Smooth muscle cell (in vitro differentiated cells): ENCODE measurements at regions not wholly inside any gene's neighbourhood (a gene's known extent, or its start where the extent isn't known, plus 50 kb on each side); places are given as distances from the start of the nearest gene placed in this dataset.

ENCODE experiments used
- DNase-seq: peaks from one replicate; lab custom pipeline; 2025; ENCODE audit not compliant: unreplicated experiment; lab: John Stamatoyannopoulos, UW
- H2AFZ ChIP-seq: fragments of 200-600 bp; sonication (generic); 2 replicates; pipeline ENCODE4 v1.6.0; 2016; ENCODE audit warnings: antibody characterized with exemption, low read depth, mild to moderate bottlenecking
- H3F3A ChIP-seq: fragments of 200-600 bp; sonication (generic); 2 replicates; pipeline ENCODE4 v1.6.0; 2017; ENCODE audit warnings: antibody characterized with exemption, low read depth
- H3K27ac ChIP-seq: fragments of 200-600 bp; sonication (generic); 2 replicates; pipeline ENCODE4 v1.5.1; 2016; ENCODE audit warnings: low read depth, mild to moderate bottlenecking
- H3K27me3 ChIP-seq: fragments of 200-600 bp; sonication (generic); 2 replicates; pipeline ENCODE4 v1.6.1; 2016; ENCODE audit warnings: low read depth, mild to moderate bottlenecking
- H3K36me3 ChIP-seq: fragments of 200-600 bp; sonication (generic); 2 replicates; pipeline ENCODE4 v1.5.1; 2016; ENCODE audit warnings: low read depth
- H3K4me1 ChIP-seq: fragments of 200-600 bp; sonication (generic); 2 replicates; pipeline ENCODE4 v1.5.1; 2016; ENCODE audit warnings: low read depth
- H3K4me2 ChIP-seq: fragments of 200-600 bp; sonication (generic); 2 replicates; pipeline ENCODE4 v1.6.0; 2016; ENCODE audit warnings: mild to moderate bottlenecking
- H3K4me3 ChIP-seq: fragments of 200-600 bp; sonication (generic); 2 replicates; pipeline ENCODE4 v1.5.1; 2016; ENCODE audit warnings: mild to moderate bottlenecking
- H3K79me2 ChIP-seq: fragments of 200-600 bp; sonication (generic); 2 replicates; pipeline ENCODE4 v1.6.0; 2016; ENCODE audit warnings: low read depth, mild to moderate bottlenecking
- H3K9ac ChIP-seq: fragments of 200-600 bp; sonication (generic); 2 replicates; pipeline ENCODE4 v1.6.0; 2016; ENCODE audit warnings: low read depth
- H3K9me3 ChIP-seq: fragments of 200-600 bp; sonication (generic); replicated peaks from 2 replicates; pipeline ENCODE4 v1.5.1; 2016; ENCODE audit warnings: low read depth
- H4K20me1 ChIP-seq: fragments of 200-600 bp; sonication (generic); 2 replicates; pipeline ENCODE4 v1.6.0; 2016; ENCODE audit warnings: low read depth
- CTCF ChIP-seq: fragments of 200-600 bp; sonication (generic); IDR thresholded peaks from 2 replicates; pipeline ENCODE4 v1.5.1; 2017; ENCODE audit warnings: borderline replicate concordance, mild to moderate bottlenecking, antibody characterized with exemption; ENCODE audit not compliant: insufficient read depth, poor library complexity, severe bottlenecking
- WGBS: methylation state at CpG from one replicate; pipeline ENCODE4 v1.1.7; 2016; ENCODE audit warnings: low lambda C conversion rate; 5-methylcytosine and 5-hydroxymethylcytosine counted together

- Histone ChIP-seq H3K9ac (no peak overlapping the region), H3K4me1 (peaks cover 15% of the 10 kb centered on the region), H3K9me3 (no peaks in the 10 kb centered on the region), H3K27me3 (no peaks in the 10 kb centered on the region), H2AFZ (peak overlapping the region; percentile 8), H3F3A (no peaks in the 10 kb centered on the region), H3K79me2 (no peaks in the 10 kb centered on the region), H4K20me1 (no peaks in the 10 kb centered on the region), H3K4me3 (no peak overlapping the region), H3K4me2 (no peak overlapping the region), H3K27ac (no peak overlapping the region), H3K36me3 (no peaks in the 10 kb centered on the region)
- WGBS, result 92% methylated on average over 6 of the region's 6 CpGs
- no peak for TF ChIP-seq CTCF
- no peak for DNase-seq
Observed at GRCh38 chr5:124884114-124884513, 137.7 kb upstream of the ZNF608 start.

GRCh38 chr5:124885490-124885889 lies 139.1 kb upstream of the ZNF608 start:
- Histone ChIP-seq H3K4me2 (no peak overlapping the region), H3K4me1 (peaks cover 22% of the 10 kb centered on the region), H3K36me3 (no peaks in the 10 kb centered on the region), H3K79me2 (no peaks in the 10 kb centered on the region), H3K27me3 (no peaks in the 10 kb centered on the region), H3F3A (no peaks in the 10 kb centered on the region), H4K20me1 (no peaks in the 10 kb centered on the region), H2AFZ (no peak overlapping the region), H3K9ac (no peak overlapping the region), H3K27ac (no peak overlapping the region), H3K4me3 (no peak overlapping the region), H3K9me3 (no peaks in the 10 kb centered on the region)
- WGBS, result 94% methylated on average over 2 of the region's 2 CpGs
- TF ChIP-seq CTCF, result no peak
- DNase-seq, result no peak

- TF ChIP-seq CTCF, result no peak
- Histone ChIP-seq H3F3A (no peaks in the 10 kb centered on the region), H3K4me1 (peaks cover 22% of the 10 kb centered on the region), H3K9me3 (no peaks in the 10 kb centered on the region), H4K20me1 (no peaks in the 10 kb centered on the region), H3K36me3 (no peaks in the 10 kb centered on the region), H3K9ac (no peak overlapping the region), H3K79me2 (no peaks in the 10 kb centered on the region), H3K4me3 (no peak overlapping the region), H2AFZ (no peak overlapping the region), H3K4me2 (no peak overlapping the region), H3K27me3 (no peaks in the 10 kb centered on the region), H3K27ac (no peak overlapping the region)
- 100% methylated on average over 2 of the region's 2 CpGs for WGBS
- DNase-seq, result no peak
Observed at GRCh38 chr5:124887223-124887622, 140.8 kb upstream of the ZNF608 start.

- H3K27ac ChIP-seq, result no peak overlapping the region
- H3K27me3 ChIP-seq, result no peaks in the 10 kb centered on the region
- H3K79me2 ChIP-seq, result no peaks in the 10 kb centered on the region
- peak overlapping the region; percentile 24 for H3K4me3 ChIP-seq
- DNase-seq, result no peak
- 18% methylated on average over 6 of the region's 6 CpGs for WGBS
- peaks cover 22% of the 10 kb centered on the region for H3K4me1 ChIP-seq
- H4K20me1 ChIP-seq, result no peaks in the 10 kb centered on the region
- peak overlapping the region; percentile 56 for H2AFZ ChIP-seq
- no peaks in the 10 kb centered on the region for H3K9me3 ChIP-seq
- H3K9ac ChIP-seq, result no peak overlapping the region
- no peaks in the 10 kb centered on the region for H3K36me3 ChIP-seq
- no peak for TF ChIP-seq CTCF
- peak overlapping the region; percentile 77 for H3K4me2 ChIP-seq
- no peaks in the 10 kb centered on the region for H3F3A ChIP-seq
Observed at GRCh38 chr5:124888050-124888506, 141.6 kb upstream of the ZNF608 start.
